GM18873 (cell line): ENCODE measurements at regions not wholly inside any gene's neighbourhood (a gene's known extent, or its start where the extent isn't known, plus 50 kb on each side); places are given as distances from the start of the nearest gene placed in this dataset.

Experiments
- ATAC-seq: cut with Tn5 transposase; IDR thresholded peaks from one replicate; pipeline ENCODE4 v1.9.1; 2021; ENCODE audit warnings: mild to moderate bottlenecking, moderate library complexity, moderate number of reproducible peaks; ENCODE audit not compliant: unreplicated experiment, low FRiP score

DNA sequence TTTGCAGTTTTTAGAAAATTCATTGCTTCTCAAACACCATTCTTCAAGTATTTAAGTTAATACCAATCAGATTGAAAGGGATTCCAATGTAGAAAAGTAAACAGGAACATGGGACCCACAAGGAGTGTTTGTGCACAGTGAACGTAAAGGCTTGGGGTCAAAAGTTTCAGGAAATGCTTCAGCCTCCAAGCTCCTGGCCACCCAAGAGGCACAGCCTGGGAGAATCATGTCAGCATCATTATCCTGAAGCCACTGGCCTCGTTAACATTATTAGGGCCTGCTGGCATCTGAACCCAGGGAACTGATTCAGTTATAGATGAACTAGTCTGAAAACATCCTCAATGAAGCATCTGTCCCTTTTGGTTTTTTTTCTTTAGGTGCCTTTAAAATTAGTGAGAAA is 122.9 kb downstream of the NXNL2 start:
- no peak for ATAC-seq

GRCh38 chr9:88658311-88658822 is 123.4 kb downstream of the NXNL2 start:
- no peak for ATAC-seq

DNA sequence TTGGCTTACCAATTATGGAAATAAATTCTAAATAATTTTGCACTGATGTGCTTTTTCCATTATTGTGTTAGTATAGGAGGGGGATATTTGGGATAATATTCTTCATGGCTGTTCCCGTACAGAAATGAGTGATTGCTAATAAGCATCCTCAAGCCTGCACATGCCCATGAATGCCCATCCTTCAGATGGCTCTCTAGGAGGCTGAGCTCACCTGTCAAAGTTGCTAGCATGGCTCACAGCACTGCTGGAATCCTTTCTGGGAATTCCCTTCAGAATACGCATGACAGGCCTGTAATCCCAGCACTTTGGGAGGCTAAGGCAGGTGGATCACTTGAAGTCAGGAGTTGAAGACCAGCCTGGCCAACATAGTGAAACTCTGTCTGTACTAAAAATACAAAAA is 124.1 kb downstream of the NXNL2 start:
- no peak for ATAC-seq

GRCh38 chr9:88660611-88661010 is 125.6 kb downstream of the NXNL2 start:
- ATAC-seq: no peak

GRCh38 chr9:88661759-88662158 is 126.8 kb downstream of the NXNL2 start:
- ATAC-seq: no peak

- ATAC-seq: no peak
Measured at GRCh38 chr9:88663771-88664419, 128.9 kb downstream of the NXNL2 start.

GRCh38 chr9:88664773-88665172 is 129.8 kb downstream of the NXNL2 start:
- no peak for ATAC-seq

DNA sequence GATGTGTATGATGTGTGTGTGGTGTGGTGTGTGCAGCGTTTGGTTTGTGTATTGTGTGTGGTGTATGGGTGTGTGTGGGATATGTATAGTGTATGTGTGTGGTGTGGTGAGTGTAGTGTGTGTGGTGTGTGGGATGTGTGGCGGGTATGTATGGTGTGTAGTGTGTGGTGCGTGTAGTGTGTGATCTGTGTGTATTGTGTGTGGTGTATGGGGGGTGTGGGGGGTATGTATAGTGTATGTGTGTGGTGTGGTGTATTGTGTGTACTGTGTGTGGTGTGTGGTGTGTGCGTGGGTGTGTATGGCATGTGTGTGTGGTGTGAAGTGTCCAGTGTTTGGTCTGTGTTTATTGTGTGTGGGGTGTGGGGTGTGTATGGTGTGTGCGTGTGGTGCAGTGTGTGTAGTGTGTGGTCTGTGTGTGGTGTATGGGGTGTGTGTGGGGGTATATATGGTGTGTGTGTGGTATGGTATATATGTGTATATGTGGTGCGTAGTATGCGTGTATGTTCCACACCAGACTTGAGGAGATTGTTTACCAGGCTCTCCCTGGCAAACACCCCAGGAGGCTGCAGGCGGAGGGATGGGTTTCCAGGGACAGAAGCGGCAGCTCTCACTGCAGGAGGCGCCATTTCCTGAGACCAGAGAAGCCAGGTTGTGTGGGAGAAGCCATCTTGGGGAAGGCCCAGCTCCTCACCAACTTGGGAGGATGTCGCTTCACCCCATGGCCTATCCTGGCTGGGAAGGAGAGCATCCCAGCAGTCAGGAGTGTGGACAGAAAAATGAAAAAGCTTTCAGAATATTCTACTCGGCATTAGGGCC is 138.1 kb downstream of the NXNL2 start:
- ATAC-seq: no peak

GRCh38 chr9:88673886-88674285 is 138.9 kb downstream of the NXNL2 start:
- ATAC-seq: no peak

DNA sequence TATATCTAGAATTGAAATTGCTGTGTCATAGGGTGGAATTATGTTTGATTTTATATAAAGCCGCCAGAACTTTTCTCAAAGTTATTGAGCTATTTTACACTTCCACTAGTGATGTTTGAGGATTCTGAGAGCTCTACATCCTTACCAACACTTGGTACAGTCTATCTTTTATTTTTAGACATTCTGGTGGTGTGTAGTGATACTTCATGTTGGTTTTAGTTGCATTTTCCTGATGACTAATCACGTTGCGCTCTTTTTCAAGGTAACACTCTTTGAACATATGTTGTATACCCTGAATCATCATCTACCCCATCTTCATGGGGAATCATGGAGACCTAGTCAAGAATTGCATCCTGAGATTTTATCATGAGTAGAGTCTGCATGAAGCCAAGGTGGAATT is 141.7 kb downstream of the NXNL2 start:
- ATAC-seq: no peak

- ATAC-seq: no peak
Measured at GRCh38 chr9:88678008-88678407, 143.0 kb downstream of the NXNL2 start.

DNA sequence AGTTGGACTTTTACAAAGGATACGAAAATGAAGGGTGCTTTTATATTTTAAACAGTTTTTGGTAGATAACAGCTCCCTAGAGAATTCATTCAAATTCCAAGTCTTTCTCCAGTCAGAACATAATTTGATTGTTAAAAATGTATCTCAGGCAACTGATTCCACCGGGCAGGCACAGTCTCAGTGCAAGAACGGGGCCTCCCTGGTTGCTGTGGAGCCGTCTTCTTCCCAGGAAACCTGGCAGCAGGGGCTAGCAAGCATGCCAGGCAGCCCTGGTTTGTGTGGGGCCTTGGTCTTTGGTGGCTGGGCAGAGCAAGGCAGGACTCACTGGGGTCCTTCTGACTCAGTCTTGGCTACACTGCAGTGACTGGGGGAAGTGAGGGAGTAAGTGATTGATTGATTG is 143.5 kb downstream of the NXNL2 start:
- ATAC-seq: no peak

DNA sequence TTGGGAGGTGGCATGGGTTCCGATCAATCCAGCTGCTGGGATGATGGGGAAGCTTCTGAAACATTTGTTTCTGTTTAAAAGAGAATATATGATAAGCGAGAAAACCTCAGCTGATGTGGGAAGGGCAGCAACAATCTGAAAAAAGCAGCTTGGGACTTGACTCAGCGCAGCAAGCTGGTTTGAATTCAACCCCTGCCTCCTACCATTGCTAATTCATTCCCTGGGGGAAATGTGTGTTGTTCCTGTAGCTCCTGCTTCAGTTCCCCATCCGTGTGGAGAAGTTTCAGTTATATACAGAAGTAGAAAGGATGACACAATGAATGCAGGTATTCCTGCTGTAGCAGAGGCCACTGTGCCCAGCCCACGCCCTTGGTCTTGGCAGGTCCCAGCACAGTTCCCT is 145.1 kb downstream of the NXNL2 start:
- ATAC-seq: no peak

DNA sequence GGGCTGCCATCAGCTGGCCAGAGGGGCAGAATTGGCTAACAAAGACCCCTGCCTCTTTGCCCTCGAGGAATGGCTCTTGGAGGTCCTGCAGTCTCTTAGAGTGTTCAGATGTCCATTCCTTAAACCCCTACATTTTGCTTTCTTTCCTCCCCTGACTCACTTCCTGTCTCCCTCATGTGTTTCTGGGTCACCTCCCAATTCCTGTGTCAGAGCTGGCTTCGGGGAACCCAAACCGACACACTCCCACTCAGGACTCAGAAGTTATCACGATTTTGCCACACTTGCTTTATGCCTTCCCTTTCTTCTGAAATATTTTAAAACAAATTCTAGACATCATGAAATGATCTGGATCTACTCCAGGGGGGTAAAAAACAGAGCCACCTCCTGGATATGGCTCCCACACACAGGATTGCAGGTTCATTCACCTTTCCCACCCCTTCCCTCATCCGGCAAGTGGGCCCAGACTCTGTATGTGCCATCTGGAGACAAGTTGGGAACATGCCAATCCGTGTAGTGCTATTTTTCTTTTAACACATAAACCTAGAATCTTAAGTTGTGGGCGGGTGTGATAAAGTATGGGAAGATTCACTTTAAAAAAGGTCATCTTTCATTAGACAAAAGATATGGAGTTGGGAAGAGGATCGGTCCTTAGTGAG is 145.7 kb downstream of the NXNL2 start:
- no peak for ATAC-seq

GRCh38 chr9:88681434-88681833 is 146.5 kb downstream of the NXNL2 start:
- no peak for ATAC-seq

- ATAC-seq: no peak
Measured at GRCh38 chr9:88682431-88682831, 147.5 kb downstream of the NXNL2 start.

DNA sequence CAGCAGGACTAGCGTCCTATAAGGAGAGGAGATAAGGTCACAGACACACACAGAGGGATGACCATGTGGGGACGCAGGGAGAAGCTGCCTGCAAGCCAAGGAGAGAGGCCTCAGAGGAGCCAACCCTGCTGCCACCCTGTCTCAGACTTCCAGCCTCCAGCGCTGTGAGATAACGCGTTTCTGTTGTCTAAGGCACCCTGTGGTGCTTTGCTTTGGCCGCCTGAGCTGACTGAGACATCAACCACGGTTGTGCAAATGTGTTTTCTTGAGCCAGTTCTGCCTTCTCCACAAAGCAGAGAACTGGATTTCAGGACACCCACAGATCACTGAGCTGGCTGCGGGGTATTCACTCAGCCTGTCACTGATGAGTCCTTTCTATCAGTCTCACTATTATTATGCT is 149.1 kb downstream of the NXNL2 start:
- no peak for ATAC-seq

DNA sequence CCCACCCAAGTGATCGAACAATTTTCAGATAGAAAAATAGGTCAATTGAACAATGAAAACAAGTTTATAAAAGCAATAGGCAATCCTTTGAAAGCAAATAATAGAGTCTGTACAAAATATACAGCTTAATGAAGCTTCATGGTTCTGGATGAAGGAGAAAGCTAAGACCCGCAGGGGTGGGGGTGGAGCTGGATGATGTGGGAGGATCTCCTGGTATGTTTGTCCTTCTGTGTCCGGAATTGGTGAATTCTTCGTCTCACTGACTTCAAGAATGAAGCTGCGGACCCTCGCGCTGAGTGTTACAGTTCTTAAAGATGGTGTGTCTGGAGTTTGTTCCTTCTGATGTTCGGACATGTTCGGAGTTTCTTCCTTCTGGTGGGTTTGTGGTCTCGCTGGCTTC is 149.9 kb downstream of the NXNL2 start:
- ATAC-seq: no peak

GRCh38 chr9:88685966-88686365 is 151.0 kb downstream of the NXNL2 start:
- no peak for ATAC-seq

- ATAC-seq: no peak
Measured at GRCh38 chr9:88689509-88690298, 154.7 kb downstream of the NXNL2 start.

GRCh38 chr9:88690628-88691027 is 155.7 kb downstream of the NXNL2 start:
- ATAC-seq: no peak
